Endothelial cell of umbilical vein (primary cell): ENCODE measurements at regions not wholly inside any gene's neighbourhood (a gene's known extent, or its start where the extent isn't known, plus 50 kb on each side); places are given as distances from the start of the nearest gene placed in this dataset.
"Not testable (repeated sequence)": the region's sequence is repeated elsewhere in the genome, so short reads cannot be mapped to it uniquely, and the experiment has no call there.

Experiments
- BruUV-seq: library from RNA; stranded (reverse); fragments of 400-500 nt; replicated peaks from 2 replicates; lab custom pipeline; 2021; lab: Mats Ljungman, UMichigan
- CTCF ChIA-PET: fragments of 300-600, 350-600 bp; sonication (Branson Sonifier 250); formaldehyde crosslinking; loops from one replicate; lab custom pipeline; 2021; ENCODE audit warnings: antibody characterized with exemption, inconsistent platforms; lab: Charles Lee
- POLR2A ChIA-PET: fragments of 300-600, 350-600 bp; sonication (Branson Sonifier 250); formaldehyde crosslinking; loops from one replicate; lab custom pipeline; 2021; ENCODE audit warnings: antibody characterized with exemption, inconsistent platforms; lab: Charles Lee
- DNase-seq: peaks from one replicate; pipeline ENCODE4 v3.0.0-alpha.2; 2011; ENCODE audit warnings: low read depth, low spot score
- FAIRE-seq: peaks from 2 replicates; lab custom pipeline; 2011; peaks lifted over from hg19 to GRCh38; lab: Jason Lieb, UNC
- H2AFZ ChIP-seq: 2 replicates; pipeline ENCODE4 v1.6.0; 2012; ENCODE audit warnings: low read depth, low read length, control low read depth, inconsistent platforms
- H3K27ac ChIP-seq: 2 replicates; pipeline ENCODE4 v1.5.1; 2011; ENCODE audit warnings: low read depth, mild to moderate bottlenecking, control low read depth, low read length, moderate library complexity; ENCODE audit not compliant: insufficient read depth
- H3K27me3 ChIP-seq, 2 experiments: 2 replicates each; pipeline versions ENCODE4 v1.6.0 to v1.6.1; 2011; ENCODE audit warnings: low read length in 2 of 2, mixed read lengths in 1 of 2; ENCODE audit not compliant: control insufficient read depth in 2 of 2, insufficient read depth in 2 of 2
- H3K36me3 ChIP-seq, 2 experiments: 2 replicates in 1 of 2; 3 replicates in 1 of 2; pipeline ENCODE4 v1.5.1; 2011; ENCODE audit warnings: low read length in 2 of 2, mild to moderate bottlenecking in 1 of 2, moderate library complexity in 1 of 2; ENCODE audit not compliant: control insufficient read depth in 2 of 2, insufficient read depth in 2 of 2; ENCODE audit errors: extremely low read depth in 1 of 2
- H3K4me1 ChIP-seq: 3 replicates; pipeline ENCODE4 v1.5.1; 2011; ENCODE audit warnings: mild to moderate bottlenecking, low read length; ENCODE audit not compliant: control insufficient read depth, insufficient read depth; ENCODE audit errors: extremely low read depth
- H3K4me2 ChIP-seq: 2 replicates; pipeline ENCODE4 v1.6.1; 2011; ENCODE audit warnings: low read length, control low read depth, mixed read lengths; ENCODE audit not compliant: insufficient read depth
- H3K4me3 ChIP-seq, 3 experiments: fragments of 200-600 bp in 1 of 3; sonication (generic), shearing (Covaris generic) in 1 of 3; replicated peaks in 1 of 3; 2 replicates each; pipeline ENCODE4 v1.5.1; 2011 to 2016; ENCODE audit warnings: control low read depth in 3 of 3, low read length in 3 of 3, mild to moderate bottlenecking in 2 of 3, inconsistent platforms in 1 of 3, low read depth in 1 of 3, moderate library complexity in 1 of 3; ENCODE audit not compliant: insufficient read depth in 1 of 3
- H3K79me2 ChIP-seq: 2 replicates; pipeline ENCODE4 v1.6.0; 2012; ENCODE audit warnings: low read length, inconsistent platforms; ENCODE audit not compliant: control insufficient read depth, insufficient read depth
- H3K9ac ChIP-seq: replicated peaks from 2 replicates; pipeline ENCODE3; 2011; ENCODE audit warnings: low read length, control low read depth; ENCODE audit not compliant: insufficient read depth; ENCODE audit errors: extremely low read depth
- H3K9me1 ChIP-seq: replicated peaks from 3 replicates; pipeline ENCODE4 v1.6.0; 2011; ENCODE audit warnings: mild to moderate bottlenecking, low read length; ENCODE audit not compliant: control insufficient read depth, insufficient read depth; ENCODE audit errors: extremely low read depth
- H3K9me3 ChIP-seq: replicated peaks from 2 replicates; pipeline ENCODE4 v1.5.1; 2012; ENCODE audit warnings: low read length, inconsistent platforms; ENCODE audit not compliant: control insufficient read depth, insufficient read depth
- H4K20me1 ChIP-seq: replicated peaks from 2 replicates; pipeline ENCODE3; 2011; ENCODE audit warnings: mild to moderate bottlenecking, low read length; ENCODE audit not compliant: control insufficient read depth, insufficient read depth; ENCODE audit errors: extremely low read depth
- EZH2 ChIP-seq: IDR thresholded peaks from 2 replicates; pipeline ENCODE4 v1.6.1; 2012; ENCODE audit warnings: borderline replicate concordance, low read depth, mild to moderate bottlenecking, moderate library complexity, low read length, inconsistent platforms; ENCODE audit not compliant: severe bottlenecking
- FOS ChIP-seq: IDR thresholded peaks from 2 replicates; pipeline ENCODE4 v1.6.1; 2011; ENCODE audit warnings: mild to moderate bottlenecking, low read length, moderate library complexity, borderline replicate concordance; ENCODE audit not compliant: insufficient read depth
- GATA2 ChIP-seq: IDR thresholded peaks from 2 replicates; pipeline ENCODE4 v1.7.0; 2011; ENCODE audit warnings: low read depth, mild to moderate bottlenecking, moderate library complexity, mixed read lengths, low read length; ENCODE audit not compliant: insufficient read length, insufficient read depth
- JUN ChIP-seq: IDR thresholded peaks from 2 replicates; pipeline ENCODE4 v1.6.1; 2011; ENCODE audit warnings: borderline replicate concordance, low read depth; ENCODE audit not compliant: insufficient read length, insufficient read depth
- MAX ChIP-seq: IDR thresholded peaks from 2 replicates; pipeline ENCODE4 v1.6.1; 2011; ENCODE audit not compliant: insufficient read depth, insufficient read length
- MYC ChIP-seq: IDR thresholded peaks from one replicate; pipeline ENCODE4 v1.6.1; 2011; ENCODE audit warnings: mild to moderate bottlenecking, low read depth, low read length
- POLR2A ChIP-seq: IDR thresholded peaks from 2 replicates; pipeline ENCODE4 v1.6.1; 2012; ENCODE audit warnings: low read depth, mild to moderate bottlenecking, control low read depth, low read length
- POLR2AphosphoS5 ChIP-seq: IDR thresholded peaks from 2 replicates; pipeline ENCODE4 v1.6.1; 2012; ENCODE audit warnings: low read depth, mild to moderate bottlenecking, control low read depth, low read length, moderate library complexity; ENCODE audit not compliant: insufficient read depth
- dilution Hi-C: fragments of 300-500 bp; cut with MboI; formaldehyde crosslinking; loops from one replicate; pipeline ENCODE4 v1.15.0; 2019; ENCODE audit warnings: low sequenced_read_pairs; ENCODE audit not compliant: extremely low pct_ligation_motif_present
- intact Hi-C: fragments of 100-400 bp; cut with micrococcal nuclease; formaldehyde crosslinking; loops from one replicate; pipeline ENCODE4 v1.10.0; 2022
- TF ChIP-seq, protein P1 (sequence below), 2 donors: IDR thresholded peaks; 1 replicate in 1 of 2; 2 replicates in 1 of 2; pipeline ENCODE4 v1.5.1; 2011; ENCODE audit warnings: low read length in 2 of 2, mild to moderate bottlenecking in 2 of 2, moderate library complexity in 2 of 2, control low read depth in 1 of 2, inconsistent platforms in 1 of 2, low read depth in 1 of 2; ENCODE audit not compliant: insufficient read depth in 1 of 2; ENCODE audit errors: extremely low read depth in 1 of 2

- H4K20me1 ChIP-seq, dilution Hi-C loops, H3K9me1 ChIP-seq, CTCF ChIA-PET, BruUV-seq, H3K79me2 ChIP-seq, H3K9ac ChIP-seq, H3K9me3 ChIP-seq, H3K4me2 ChIP-seq, H3K27me3 ChIP-seq, intact Hi-C loops, H3K36me3 ChIP-seq, DNase-seq, FAIRE-seq, H3K27ac ChIP-seq, H3K4me3 ChIP-seq, POLR2A ChIA-PET, H3K4me1 ChIP-seq, H2AFZ ChIP-seq: not testable (repeated sequence)
Measured at GRCh38 chr6:127406722-127407121, 52.5 kb downstream of the KIAA0408 start.

DNA sequence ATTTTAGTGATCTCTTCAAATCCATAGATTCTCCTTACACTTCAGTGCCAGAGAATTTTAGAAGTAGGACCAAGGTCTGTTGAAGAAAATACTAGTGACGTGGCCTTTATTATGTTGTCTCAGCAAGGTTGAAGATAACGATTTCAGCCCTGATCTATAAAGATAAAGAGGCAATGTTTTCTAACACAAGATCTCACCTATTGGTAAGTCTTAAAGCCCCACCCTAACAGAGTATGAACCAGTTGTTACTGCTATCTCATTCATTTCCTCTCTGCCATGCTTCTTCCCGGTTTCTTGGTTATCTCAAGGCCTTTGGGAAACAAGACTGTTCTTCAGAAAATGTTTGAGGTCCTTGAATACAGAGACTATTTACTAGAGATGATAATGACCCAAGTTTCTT lies 53.1 kb downstream of the KIAA0408 start:
- DNase-seq (no peak), FAIRE-seq (no peak)
- no peak overlapping the region for H3K27ac ChIP-seq
- H3K4me3 ChIP-seq = no peak overlapping the region
- no peaks in the 10 kb centered on the region for H3K36me3 ChIP-seq
- H3K4me1 ChIP-seq = no peaks in the 10 kb centered on the region
- no peaks in the 10 kb centered on the region for H3K9me1 ChIP-seq
- CTCF ChIA-PET = no interaction called here
- no peaks in the 10 kb centered on the region for H3K9me3 ChIP-seq
- H3K4me2 ChIP-seq = no peak overlapping the region
- no TSS peak for BruUV-seq
- H4K20me1 ChIP-seq = no peaks in the 10 kb centered on the region
- dilution Hi-C loops = no loop called here
- no peaks in the 10 kb centered on the region for H3K79me2 ChIP-seq
- H2AFZ ChIP-seq = no peak overlapping the region
- no peak overlapping the region for H3K9ac ChIP-seq
- no peaks in the 10 kb centered on the region for H3K27me3 ChIP-seq
- TF ChIP-seq FOS = no peak
- TF ChIP-seq EZH2 = no peak
- no peak for TF ChIP-seq MAX
- no peak for TF ChIP-seq GATA2
- TF ChIP-seq, protein P1, sequence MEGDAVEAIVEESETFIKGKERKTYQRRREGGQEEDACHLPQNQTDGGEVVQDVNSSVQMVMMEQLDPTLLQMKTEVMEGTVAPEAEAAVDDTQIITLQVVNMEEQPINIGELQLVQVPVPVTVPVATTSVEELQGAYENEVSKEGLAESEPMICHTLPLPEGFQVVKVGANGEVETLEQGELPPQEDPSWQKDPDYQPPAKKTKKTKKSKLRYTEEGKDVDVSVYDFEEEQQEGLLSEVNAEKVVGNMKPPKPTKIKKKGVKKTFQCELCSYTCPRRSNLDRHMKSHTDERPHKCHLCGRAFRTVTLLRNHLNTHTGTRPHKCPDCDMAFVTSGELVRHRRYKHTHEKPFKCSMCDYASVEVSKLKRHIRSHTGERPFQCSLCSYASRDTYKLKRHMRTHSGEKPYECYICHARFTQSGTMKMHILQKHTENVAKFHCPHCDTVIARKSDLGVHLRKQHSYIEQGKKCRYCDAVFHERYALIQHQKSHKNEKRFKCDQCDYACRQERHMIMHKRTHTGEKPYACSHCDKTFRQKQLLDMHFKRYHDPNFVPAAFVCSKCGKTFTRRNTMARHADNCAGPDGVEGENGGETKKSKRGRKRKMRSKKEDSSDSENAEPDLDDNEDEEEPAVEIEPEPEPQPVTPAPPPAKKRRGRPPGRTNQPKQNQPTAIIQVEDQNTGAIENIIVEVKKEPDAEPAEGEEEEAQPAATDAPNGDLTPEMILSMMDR (IDR thresholded peaks at IDR 0.05; ENCODE audit: extremely low read depth in 1 of 2, insufficient read depth in 1 of 2, low read depth in 1 of 2, low read length in 2 of 2) = no peak
- TF ChIP-seq MYC = no peak
- TF ChIP-seq JUN = no peak
- TF ChIP-seq POLR2A = no peak
- TF ChIP-seq POLR2AphosphoS5 = no peak
- intact Hi-C loops = no loop called here
- POLR2A ChIA-PET = no interaction called here
